IPS-20b (cell line): ENCODE measurements at regions not wholly inside any gene's neighbourhood (a gene's known extent, or its start where the extent isn't known, plus 50 kb on each side); places are given as distances from the start of the nearest gene placed in this dataset.
"Not testable (repeated sequence)": the region's sequence is repeated elsewhere in the genome, so short reads cannot be mapped to it uniquely, and the experiment has no call there.

Source experiments
- H3K27ac ChIP-seq: one replicate; pipeline ENCODE4 v1.5.1; 2013; ENCODE audit warnings: low read length
- H3K27me3 ChIP-seq: 2 replicates; pipeline ENCODE4 v1.6.1; 2013; ENCODE audit warnings: mild to moderate bottlenecking, low read length, inconsistent platforms; ENCODE audit not compliant: insufficient read depth
- H3K36me3 ChIP-seq: 2 replicates; pipeline ENCODE4 v1.6.1; 2013; ENCODE audit warnings: low read depth, mild to moderate bottlenecking, inconsistent platforms, low read length, moderate library complexity; ENCODE audit not compliant: insufficient read depth
- H3K4me1 ChIP-seq: 2 replicates; pipeline ENCODE4 v1.6.1; 2013; ENCODE audit warnings: mild to moderate bottlenecking, control low read depth, inconsistent platforms, low read length, moderate library complexity; ENCODE audit not compliant: insufficient read depth
- H3K4me3 ChIP-seq: 2 replicates; pipeline ENCODE4 v1.5.1; 2013; ENCODE audit warnings: mild to moderate bottlenecking, low read length, inconsistent platforms
- H3K9ac ChIP-seq: 2 replicates; pipeline ENCODE4 v1.6.1; 2013; ENCODE audit warnings: low read depth, mild to moderate bottlenecking, inconsistent platforms, low read length, moderate library complexity
- H3K9me3 ChIP-seq: 2 replicates; pipeline ENCODE4 v1.6.1; 2013; ENCODE audit warnings: mild to moderate bottlenecking, low read depth, low read length, inconsistent platforms; ENCODE audit not compliant: insufficient read depth

DNA sequence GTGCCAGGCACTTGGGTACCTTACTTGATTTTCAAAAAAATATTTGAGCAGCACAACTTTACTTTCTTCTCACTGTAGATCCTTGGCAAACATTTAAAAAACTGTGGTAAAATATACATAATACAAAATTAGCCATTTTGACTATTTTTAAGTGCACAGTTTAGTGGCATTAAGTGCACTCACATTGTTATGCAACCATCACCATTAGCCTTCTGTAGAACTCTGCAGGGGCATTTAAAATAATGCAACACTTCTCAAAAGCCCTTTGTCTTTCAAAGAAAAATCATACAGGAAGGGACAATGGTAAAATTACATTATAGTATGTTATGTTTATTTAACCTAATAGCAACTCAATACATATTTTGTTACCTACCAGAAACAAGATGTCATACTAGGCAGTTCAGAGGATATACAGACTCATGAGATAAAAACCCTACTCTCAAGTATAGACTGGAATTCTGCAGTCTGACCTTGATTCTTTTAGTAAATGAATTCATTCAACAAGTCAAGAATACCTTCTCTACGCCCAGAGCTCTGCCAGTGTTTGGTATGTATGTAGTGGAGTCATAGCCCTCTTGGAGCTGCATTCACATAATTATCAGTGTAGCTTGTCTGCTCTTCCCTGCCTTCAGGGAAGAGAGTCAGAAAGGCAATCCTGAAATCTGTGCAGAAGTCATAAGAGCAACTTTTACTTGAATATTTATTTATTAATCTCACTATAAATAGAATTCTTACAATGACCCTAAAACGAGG lies 74.0 kb upstream of the ARRDC3 start:
- no peaks in the 10 kb centered on the region for H3K36me3 ChIP-seq
- H3K4me1 ChIP-seq = peaks cover 16% of the 10 kb centered on the region

DNA sequence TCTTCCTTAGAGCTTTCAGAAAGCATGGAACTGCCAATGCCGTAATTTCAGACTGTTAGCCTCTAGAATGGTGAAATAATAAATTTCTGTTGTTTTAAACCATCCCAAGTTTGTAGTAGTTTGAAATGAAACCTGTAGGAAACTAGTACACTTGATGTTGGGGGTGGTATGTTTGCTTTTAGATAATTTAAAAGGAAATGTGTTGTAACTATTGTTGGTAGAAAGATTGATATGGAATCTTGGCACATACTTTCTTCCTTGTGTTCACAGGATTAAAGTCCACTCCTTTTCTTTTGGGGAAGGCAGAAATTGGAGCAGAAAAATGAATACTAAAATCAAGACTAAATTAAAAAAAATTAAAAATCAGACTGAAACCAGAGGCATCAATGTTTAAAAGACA lies 66.0 kb upstream of the ARRDC3 start:
- no peaks in the 10 kb centered on the region for H3K9me3 ChIP-seq
- H3K27ac ChIP-seq = no peak overlapping the region
- H3K36me3 ChIP-seq = no peaks in the 10 kb centered on the region
- H3K9ac ChIP-seq = no peak overlapping the region
- H3K4me1 ChIP-seq = no peaks in the 10 kb centered on the region
- no peaks in the 10 kb centered on the region for H3K27me3 ChIP-seq
- no peak overlapping the region for H3K4me3 ChIP-seq

More for the DNA sequence above, 74.0 kb upstream of the ARRDC3 start:
- no peak overlapping the region for H3K9ac ChIP-seq
- H3K27me3 ChIP-seq = no peaks in the 10 kb centered on the region
- no peaks in the 10 kb centered on the region for H3K9me3 ChIP-seq
- peak overlapping the region; percentile 17; the same call in 1 of the 2 replicates for H3K4me3 ChIP-seq
- H3K27ac ChIP-seq = no peak overlapping the region

DNA sequence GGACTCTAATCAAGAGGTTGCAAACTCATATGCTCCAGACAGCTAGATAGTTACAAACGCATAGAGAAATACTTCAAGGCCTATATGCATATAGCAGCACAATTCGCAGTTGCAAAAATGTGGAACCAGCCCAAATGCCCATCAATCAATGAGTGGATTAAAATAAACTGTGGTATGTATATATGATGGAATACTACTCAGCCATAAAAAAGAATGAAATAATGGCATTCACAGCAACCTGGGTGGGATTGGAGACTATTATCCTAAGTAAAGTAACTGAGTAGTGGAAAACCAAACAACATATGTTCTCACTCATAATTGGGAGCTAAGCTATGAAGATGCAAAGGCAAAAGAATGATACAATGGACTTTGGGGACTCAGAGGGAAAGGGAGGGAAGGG lies 65.0 kb upstream of the ARRDC3 start:
- H3K4me3 ChIP-seq, H3K27me3 ChIP-seq, H3K9ac ChIP-seq, H3K27ac ChIP-seq, H3K9me3 ChIP-seq, H3K36me3 ChIP-seq, H3K4me1 ChIP-seq: not testable (repeated sequence)

DNA sequence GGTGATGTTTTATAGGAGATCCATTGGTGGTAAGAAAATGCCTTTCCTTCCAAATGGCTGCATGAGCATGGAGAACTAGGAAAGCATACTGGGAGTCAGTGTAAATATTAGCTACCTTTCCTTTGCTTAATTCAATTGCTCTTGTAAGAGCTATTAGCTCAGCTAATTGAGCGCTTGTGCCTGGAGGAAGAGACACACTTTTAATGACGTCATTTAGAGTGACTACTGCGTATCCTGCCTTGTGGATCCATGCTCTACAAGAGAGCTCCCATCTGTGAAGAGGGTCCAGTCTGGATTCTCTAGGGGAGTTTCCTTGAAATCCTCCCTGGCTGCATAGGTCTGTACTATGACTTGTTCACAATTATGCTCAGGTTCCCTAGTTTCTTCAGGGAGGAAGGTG lies 63.8 kb upstream of the ARRDC3 start:
- H3K27ac ChIP-seq, H3K9me3 ChIP-seq, H3K4me1 ChIP-seq, H3K27me3 ChIP-seq, H3K36me3 ChIP-seq, H3K4me3 ChIP-seq, H3K9ac ChIP-seq: not testable (repeated sequence)

DNA sequence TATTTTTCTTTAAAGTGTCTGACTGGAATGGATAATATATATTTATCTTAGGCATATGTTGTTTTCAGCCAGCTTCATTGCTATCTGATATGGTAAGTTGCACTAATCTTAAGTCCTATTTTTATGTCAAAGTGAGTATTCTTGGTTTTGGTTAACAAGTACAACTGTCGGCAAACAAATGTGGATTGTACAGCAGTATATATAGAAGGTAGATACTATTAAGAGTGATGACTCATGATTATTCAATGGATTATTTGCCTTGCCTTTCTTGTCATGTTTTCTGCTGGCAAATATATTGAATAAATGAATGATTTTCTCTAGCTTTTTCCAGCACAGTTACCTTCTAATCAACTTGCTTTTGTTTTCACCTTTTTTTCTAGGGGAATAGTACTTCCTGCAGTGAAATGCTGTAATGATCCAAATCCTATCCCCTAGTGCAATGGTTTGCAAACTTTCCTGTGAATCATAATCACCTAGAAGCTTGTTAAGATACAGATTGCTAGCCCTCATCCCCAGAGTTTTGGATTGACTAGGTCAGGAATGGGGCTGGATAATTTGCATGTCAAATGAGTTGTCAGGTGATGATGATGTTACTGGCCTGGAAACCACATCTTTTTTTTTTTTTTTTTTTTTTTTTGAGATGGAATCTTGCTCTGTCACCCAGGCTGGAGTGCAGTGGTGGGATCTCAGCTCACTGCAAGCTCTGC lies 60.8 kb upstream of the ARRDC3 start:
- no peak overlapping the region for H3K9ac ChIP-seq
- H3K27ac ChIP-seq = no peak overlapping the region

DNA sequence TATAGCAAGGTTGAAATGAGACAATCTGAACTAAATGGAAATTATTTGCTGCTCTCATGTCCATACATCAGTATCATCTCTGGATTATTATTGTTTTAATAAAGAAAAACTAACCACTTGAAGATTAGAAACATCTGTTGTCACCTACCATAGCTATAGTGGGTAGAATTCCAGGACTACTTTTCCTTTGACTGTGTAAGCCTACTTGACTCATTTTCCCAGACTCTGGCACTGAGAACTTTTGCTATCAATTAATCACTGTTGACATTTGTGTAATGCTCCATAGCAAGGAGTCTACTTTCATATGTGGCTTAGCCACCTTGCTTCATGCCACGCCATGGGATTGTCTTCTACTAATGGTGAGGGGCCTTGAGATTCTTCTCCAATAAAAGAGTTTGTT lies 59.9 kb upstream of the ARRDC3 start:
- H3K9me3 ChIP-seq = no peaks in the 10 kb centered on the region
- no peaks in the 10 kb centered on the region for H3K27me3 ChIP-seq
- no peak overlapping the region for H3K27ac ChIP-seq
- H3K4me1 ChIP-seq = no peaks in the 10 kb centered on the region
- H3K4me3 ChIP-seq = no peak overlapping the region
- H3K36me3 ChIP-seq = no peaks in the 10 kb centered on the region
- H3K9ac ChIP-seq = no peak overlapping the region

More for the DNA sequence above, 60.8 kb upstream of the ARRDC3 start:
- H3K4me3 ChIP-seq = no peak overlapping the region
- no peaks in the 10 kb centered on the region for H3K27me3 ChIP-seq
- no peaks in the 10 kb centered on the region for H3K4me1 ChIP-seq
- no peaks in the 10 kb centered on the region for H3K36me3 ChIP-seq
- H3K9me3 ChIP-seq = no peaks in the 10 kb centered on the region

DNA sequence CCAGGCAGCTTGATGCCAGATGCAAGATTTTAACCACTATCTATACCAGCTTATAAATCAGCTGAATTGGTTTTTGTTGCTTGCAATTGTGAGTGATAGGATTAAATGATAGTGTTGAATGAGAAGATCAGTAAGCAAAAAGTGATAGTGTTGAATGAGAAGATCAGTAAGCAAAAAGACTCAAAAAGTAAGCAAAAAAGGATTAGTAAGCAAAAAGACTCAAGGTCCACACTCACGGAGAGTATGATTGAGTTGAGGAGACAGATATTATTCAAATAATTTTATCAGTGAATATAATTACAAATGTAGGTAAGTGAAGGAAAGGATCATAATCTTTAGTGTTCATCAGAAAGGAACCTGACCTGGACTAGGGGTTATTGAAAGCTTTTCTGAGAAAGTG lies 58.0 kb upstream of the ARRDC3 start:
- H3K4me1 ChIP-seq = no peaks in the 10 kb centered on the region
- H3K4me3 ChIP-seq = no peak overlapping the region
- no peaks in the 10 kb centered on the region for H3K9me3 ChIP-seq
- H3K9ac ChIP-seq = no peak overlapping the region
- H3K27me3 ChIP-seq = no peaks in the 10 kb centered on the region
- H3K27ac ChIP-seq = no peak overlapping the region
- H3K36me3 ChIP-seq = no peaks in the 10 kb centered on the region

DNA sequence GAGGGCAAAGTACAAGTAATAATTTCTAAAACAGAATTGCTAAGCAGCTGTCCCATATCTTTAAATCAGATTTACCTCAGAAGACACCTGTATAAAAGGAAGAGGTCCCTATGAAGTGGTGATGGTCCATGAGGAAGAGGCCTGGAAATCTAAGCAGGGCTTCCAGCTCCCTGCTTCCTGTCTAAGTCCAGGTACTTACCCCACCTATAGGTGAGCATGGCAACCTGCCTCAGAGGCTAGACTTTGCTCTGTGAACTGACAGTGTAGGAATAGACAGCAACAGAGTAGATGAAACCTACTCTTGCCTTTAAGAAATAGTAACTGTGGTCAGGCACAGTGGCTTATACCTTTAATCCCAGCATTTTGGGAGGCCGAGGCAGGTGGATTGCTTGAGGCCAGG lies 55.8 kb upstream of the ARRDC3 start:
- no peaks in the 10 kb centered on the region for H3K27me3 ChIP-seq
- H3K4me3 ChIP-seq = no peak overlapping the region
- H3K36me3 ChIP-seq = no peaks in the 10 kb centered on the region
- H3K9ac ChIP-seq = no peak overlapping the region
- H3K9me3 ChIP-seq = no peaks in the 10 kb centered on the region
- H3K27ac ChIP-seq = no peak overlapping the region
- peaks cover 6% of the 10 kb centered on the region; the same call in 1 of the 2 replicates for H3K4me1 ChIP-seq

DNA sequence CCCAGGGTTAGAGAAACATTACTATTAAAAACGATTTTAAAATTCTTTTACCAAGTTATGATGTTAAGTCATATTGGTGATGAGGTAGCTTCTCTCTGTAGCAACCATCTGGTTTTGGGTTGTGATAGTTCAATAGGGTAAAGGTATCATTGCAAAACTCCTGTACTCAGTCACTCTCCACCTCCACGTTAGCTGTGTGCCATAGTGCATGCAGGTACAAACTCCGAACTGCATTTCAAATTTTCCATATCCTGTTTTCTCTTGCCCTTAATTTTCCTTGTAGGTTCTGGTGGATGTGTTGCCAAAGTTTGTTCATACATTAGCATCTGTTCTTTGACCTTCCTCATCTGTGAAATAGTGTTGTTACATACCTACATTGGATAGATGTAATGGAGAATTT lies 53.1 kb upstream of the ARRDC3 start:
- Histone ChIP-seq H3K9ac (no peak overlapping the region), H3K9me3 (no peaks in the 10 kb centered on the region), H3K27me3 (no peaks in the 10 kb centered on the region), H3K4me3 (no peak overlapping the region), H3K36me3 (no peaks in the 10 kb centered on the region), H3K27ac (no peak overlapping the region), H3K4me1 (peaks cover 6% of the 10 kb centered on the region; the same call in 1 of the 2 replicates)

DNA sequence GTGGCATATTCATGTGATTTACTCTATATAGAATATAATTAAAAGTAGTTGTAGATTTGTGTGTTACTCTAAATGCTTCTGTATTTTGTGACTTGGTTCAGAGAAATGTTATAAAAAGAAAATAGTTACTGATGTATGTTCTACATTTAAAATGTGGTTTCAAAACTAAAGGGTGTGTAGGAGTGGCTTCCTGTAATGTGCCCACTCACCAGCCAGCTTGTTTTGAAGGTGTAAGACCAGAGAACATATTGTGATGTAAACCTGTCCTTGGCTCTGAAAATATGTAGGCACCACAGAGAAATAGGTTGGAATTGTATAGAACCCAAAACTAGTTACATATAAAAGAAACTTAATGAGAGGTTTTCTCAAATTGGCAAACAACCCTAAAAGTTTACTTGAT lies 51.2 kb upstream of the ARRDC3 start:
- Histone ChIP-seq H3K4me1 (peaks cover 6% of the 10 kb centered on the region; the same call in 1 of the 2 replicates), H3K4me3 (no peak overlapping the region), H3K27ac (no peak overlapping the region), H3K27me3 (no peaks in the 10 kb centered on the region), H3K9ac (no peak overlapping the region), H3K36me3 (no peaks in the 10 kb centered on the region), H3K9me3 (no peaks in the 10 kb centered on the region)

DNA sequence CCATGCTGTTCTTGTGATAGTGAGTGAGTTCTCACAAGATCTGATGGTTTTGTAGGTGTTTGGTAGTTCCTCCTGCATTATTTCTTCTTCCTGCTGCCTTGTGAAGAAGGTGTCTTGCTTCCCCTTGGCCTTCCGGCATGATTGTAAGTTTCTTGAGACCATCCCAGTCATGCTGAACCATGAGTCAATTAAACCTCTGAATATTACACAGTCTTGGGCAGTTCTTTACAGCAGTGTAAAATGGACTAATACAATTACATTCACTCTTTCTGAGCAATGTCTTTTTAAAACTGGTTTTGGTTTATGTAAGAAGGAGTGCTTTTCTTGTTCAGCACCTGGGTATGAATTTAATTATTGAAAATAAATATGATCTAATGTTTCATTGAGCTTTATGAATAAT lies 50.7 kb upstream of the ARRDC3 start:
- no peak overlapping the region for H3K27ac ChIP-seq
- no peaks in the 10 kb centered on the region for H3K36me3 ChIP-seq
- H3K4me3 ChIP-seq = no peak overlapping the region
- no peaks in the 10 kb centered on the region for H3K27me3 ChIP-seq
- no peak overlapping the region for H3K9ac ChIP-seq
- no peaks in the 10 kb centered on the region for H3K9me3 ChIP-seq
- peaks cover 6% of the 10 kb centered on the region; the same call in 1 of the 2 replicates for H3K4me1 ChIP-seq
